T-cell (primary cell): ENCODE measurements at regions not wholly inside any gene's neighbourhood (a gene's known extent, or its start where the extent isn't known, plus 50 kb on each side); places are given as distances from the start of the nearest gene placed in this dataset.

ENCODE experiments used
- ATAC-seq, 4 experiments: fragments of 200-7000 bp in 3 of 4; fragments of 150-1000 bp in 1 of 4; cut with Tn5 transposase; replicated peaks in 1 of 4; 1 replicate in 3 of 4; 2 replicates in 1 of 4; pipeline ENCODE4 v1.10.0; 2021; ENCODE audit warnings: moderate library complexity in 3 of 4, mild to moderate bottlenecking in 2 of 4, moderate number of reproducible peaks in 1 of 4
- CTCF ChIA-PET, 2 donors: fragments of 300-600 bp; sonication (Branson Sonifier 250); formaldehyde crosslinking; loops; one replicate each; lab custom pipeline; 2022; ENCODE audit warnings: antibody characterized with exemption in 2 of 2; lab: Charles Lee
- POLR2A ChIA-PET, 2 donors: fragments of 300-600 bp; sonication (Branson Sonifier 250); formaldehyde crosslinking; loops; one replicate each; lab custom pipeline; 2022; ENCODE audit warnings: antibody characterized with exemption in 2 of 2; lab: Charles Lee
- DNase-seq, 35 experiments: peaks; one replicate each; pipeline versions ENCODE4 v3.0.0 to v3.0.0-alpha.2; 2013 to 2023
- H3K27ac ChIP-seq: one replicate; pipeline ENCODE4 v1.5.1; 2013; ENCODE audit warnings: low read length
- H3K27me3 ChIP-seq, 2 experiments: replicated peaks in 1 of 2; 1 replicate in 1 of 2; 2 replicates in 1 of 2; pipeline versions ENCODE4 v1.6.1 to v1.7.0; 2013; ENCODE audit warnings: low read length in 1 of 2, mixed read lengths in 1 of 2; ENCODE audit not compliant: control insufficient read depth in 2 of 2, insufficient read depth in 2 of 2; ENCODE audit errors: extremely low read depth in 1 of 2
- H3K36me3 ChIP-seq, 2 donors: 1 replicate in 1 of 2; 2 replicates in 1 of 2; pipeline versions ENCODE4 v1.6.1 to v1.7.0; 2013; ENCODE audit warnings: low read length in 1 of 2; ENCODE audit not compliant: control insufficient read depth in 2 of 2, insufficient read depth in 1 of 2; ENCODE audit errors: extremely low read depth in 1 of 2
- H3K4me1 ChIP-seq, 2 experiments: 1 replicate in 1 of 2; 2 replicates in 1 of 2; pipeline versions ENCODE4 v1.6.1 to v1.7.0; 2013; ENCODE audit warnings: low read length in 2 of 2, mixed read lengths in 1 of 2; ENCODE audit not compliant: insufficient read depth in 2 of 2, control insufficient read depth in 1 of 2; ENCODE audit errors: extremely low read depth in 1 of 2
- H3K4me3 ChIP-seq, 2 donors: 1 replicate in 1 of 2; 2 replicates in 1 of 2; pipeline versions ENCODE4 v1.5.1 to v1.7.0; 2013; ENCODE audit warnings: mild to moderate bottlenecking in 2 of 2, low read length in 1 of 2, moderate library complexity in 1 of 2; ENCODE audit not compliant: control insufficient read depth in 1 of 2; ENCODE audit errors: extremely low read depth in 1 of 2
- H3K9me3 ChIP-seq: 2 replicates; pipeline ENCODE4 v1.7.0; 2013
- H3K27ac Mint-ChIP-seq, 2 donors: one replicate each; pipeline ENCODE4 v1.8.0; 2020 to 2021; ENCODE audit warnings: mild to moderate bottlenecking in 2 of 2, mixed read lengths in 2 of 2
- H3K27me3 Mint-ChIP-seq, 2 donors: one replicate each; pipeline ENCODE4 v1.8.0; 2021 to 2022; ENCODE audit warnings: mixed read lengths in 2 of 2
- H3K36me3 Mint-ChIP-seq: one replicate; pipeline ENCODE4 v1.8.0; 2021; ENCODE audit warnings: mixed read lengths
- H3K4me1 Mint-ChIP-seq, 3 donors: one replicate each; pipeline ENCODE4 v1.8.0; 2020 to 2022; ENCODE audit warnings: mixed read lengths in 3 of 3, mild to moderate bottlenecking in 1 of 3
- H3K4me3 Mint-ChIP-seq, 3 donors: one replicate each; pipeline ENCODE4 v1.8.0; 2020 to 2022; ENCODE audit warnings: mild to moderate bottlenecking in 3 of 3, mixed read lengths in 3 of 3, moderate library complexity in 3 of 3
- H3K9me3 Mint-ChIP-seq, 3 donors: one replicate each; pipeline ENCODE4 v1.8.0; 2020 to 2022; ENCODE audit warnings: mixed read lengths in 3 of 3
- WGBS: methylation state at CpG from one replicate; pipeline ENCODE4 v1.1.5; 2013; ENCODE audit warnings: missing lambda C conversion rate; ENCODE audit not compliant: insufficient coverage; 5-methylcytosine and 5-hydroxymethylcytosine counted together

GRCh38 chr7:148489678-148490077 is 100.9 kb upstream of the C7orf33 start:
- POLR2A ChIA-PET = no interaction called here

DNA sequence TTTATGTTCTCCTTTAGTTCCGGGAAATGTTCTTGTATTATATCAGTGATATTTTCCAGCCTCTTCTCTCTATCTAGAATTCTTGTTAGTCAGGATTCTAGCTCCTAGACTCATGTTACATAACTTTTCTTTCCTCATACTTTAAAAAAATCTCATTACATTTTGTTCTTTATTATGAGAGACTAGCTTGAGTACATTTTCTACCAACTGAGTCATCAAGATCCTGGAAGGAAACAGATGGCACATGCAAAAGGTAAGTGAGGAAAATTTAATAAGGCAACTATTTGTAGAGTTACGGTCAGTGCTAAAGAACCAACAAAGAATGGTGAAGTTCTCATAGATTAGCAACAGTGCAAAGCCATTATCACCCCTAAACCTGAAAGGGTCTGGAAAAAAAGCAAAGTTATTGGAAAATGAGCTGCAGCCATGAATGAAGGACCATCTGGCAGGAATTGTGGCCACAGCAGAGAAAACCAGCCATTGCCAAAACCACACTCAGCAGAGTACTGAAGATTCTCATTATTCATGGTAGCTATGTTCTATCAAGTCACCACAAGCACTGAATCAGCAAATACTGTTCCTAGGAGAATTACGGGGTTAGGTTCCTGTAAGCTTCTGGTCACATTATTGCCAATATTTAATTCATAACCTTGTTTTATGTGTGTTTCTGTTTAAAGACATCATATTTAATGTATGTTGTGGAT is 98.3 kb upstream of the C7orf33 start:
- H3K27me3 ChIP-seq = peaks cover 3 to 11% of the 10 kb centered on the region in 2 experiments
- DNase-seq (no peak), ATAC-seq (no peak)
- ChIA-PET CTCF (no interaction called here), POLR2A (no interaction called here)
- peaks cover 0 to 13% (median 0%) of the 10 kb centered on the region in 3 donors for H3K9me3 Mint-ChIP-seq
- peaks cover 21 to 39% of the 10 kb centered on the region in 2 donors for H3K27me3 Mint-ChIP-seq
- no CpG with 5 or more reads among the region's 3 CpGs for WGBS
- H3K4me3 ChIP-seq = no peak overlapping the region
- no peak overlapping the region for H3K27ac ChIP-seq
- no peaks in the 10 kb centered on the region for H3K36me3 Mint-ChIP-seq
- H3K4me3 Mint-ChIP-seq = no peak overlapping the region
- H3K27ac Mint-ChIP-seq = no peak overlapping the region
- H3K4me1 ChIP-seq = no peaks in the 10 kb centered on the region
- no peaks in the 10 kb centered on the region for H3K4me1 Mint-ChIP-seq
- no peaks in the 10 kb centered on the region for H3K36me3 ChIP-seq
- no peaks in the 10 kb centered on the region for H3K9me3 ChIP-seq

More at GRCh38 chr7:148489678-148490077, 100.9 kb upstream of the C7orf33 start:
- Mint-ChIP-seq H3K9me3 (peaks cover 0 to 13% (median 0%) of the 10 kb centered on the region in 3 donors), H3K4me1 (no peaks in the 10 kb centered on the region), H3K27ac (no peak overlapping the region), H3K4me3 (no peak overlapping the region), H3K36me3 (no peaks in the 10 kb centered on the region), H3K27me3 (peaks cover 22 to 38% of the 10 kb centered on the region in 2 donors)
- Histone ChIP-seq H3K27me3 (peaks cover 3 to 12% of the 10 kb centered on the region in 2 experiments), H3K9me3 (no peaks in the 10 kb centered on the region), H3K4me3 (no peak overlapping the region), H3K27ac (no peak overlapping the region), H3K36me3 (no peaks in the 10 kb centered on the region), H3K4me1 (no peaks in the 10 kb centered on the region)
- CTCF ChIA-PET = no interaction called here
- ATAC-seq (no peak), DNase-seq (no peak)
- 92% methylated on average over 3 of the region's 6 CpGs for WGBS

DNA sequence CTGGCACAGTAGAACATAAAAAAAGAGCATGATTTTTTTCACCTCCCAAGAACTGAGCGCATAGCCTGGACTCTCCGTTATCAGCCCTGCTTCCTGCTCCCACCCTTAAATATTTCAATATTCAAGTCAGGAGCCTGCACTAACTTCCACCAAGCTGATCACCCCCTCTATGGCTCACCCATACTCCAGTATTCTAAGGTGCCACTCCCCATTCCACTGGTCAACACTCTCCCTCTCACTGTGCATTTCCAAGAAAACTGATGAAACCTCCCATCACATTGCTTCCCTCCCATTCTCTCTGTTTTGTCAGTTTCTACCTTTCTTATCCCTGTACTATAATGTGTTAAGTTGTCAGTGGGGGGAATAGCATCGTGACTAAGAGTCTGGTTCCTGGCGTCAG is 95.0 kb upstream of the C7orf33 start:
- H3K27me3 Mint-ChIP-seq = peaks cover 16 to 33% of the 10 kb centered on the region in 2 donors
- ChIA-PET POLR2A (no interaction called here), CTCF (interaction anchor here (0.6 to 0.7 kb wide), 2 partner anchors 9 to 230 kb away, joined by 5 to 7 read pairs; no protein-coding TSS in a partner anchor)
- H3K27me3 ChIP-seq = peaks cover 0 to 8% of the 10 kb centered on the region in 2 experiments
- no peaks in the 10 kb centered on the region for H3K9me3 ChIP-seq
- ATAC-seq (no peak), DNase-seq (no peak)
- no peaks in the 10 kb centered on the region for H3K36me3 ChIP-seq
- H3K27ac Mint-ChIP-seq = peak overlapping the region in 1 of 2 donors; percentile 2
- H3K4me1 Mint-ChIP-seq = no peaks in the 10 kb centered on the region
- H3K4me1 ChIP-seq = no peaks in the 10 kb centered on the region
- peaks cover 0 to 13% (median 0%) of the 10 kb centered on the region in 3 donors for H3K9me3 Mint-ChIP-seq
- no peaks in the 10 kb centered on the region for H3K36me3 Mint-ChIP-seq
- no peak overlapping the region for H3K4me3 ChIP-seq
- WGBS = 90% methylated on average over 2 of the region's 4 CpGs
- H3K4me3 Mint-ChIP-seq = no peak overlapping the region
- H3K27ac ChIP-seq = no peak overlapping the region

- no peaks in the 10 kb centered on the region for H3K36me3 ChIP-seq
- Mint-ChIP-seq H3K4me3 (no peak overlapping the region), H3K27ac (no peak overlapping the region), H3K27me3 (peaks cover 15 to 25% of the 10 kb centered on the region in 2 donors), H3K9me3 (no peaks in the 10 kb centered on the region), H3K4me1 (peaks cover 0 to 5% (median 3%) of the 10 kb centered on the region in 3 donors), H3K36me3 (no peaks in the 10 kb centered on the region)
- peaks cover 0 to 14% of the 10 kb centered on the region in 2 experiments for H3K27me3 ChIP-seq
- CTCF ChIA-PET = interaction anchor here (0.5 to 1.0 kb wide), 2 partner anchors 77 to 462 kb away, joined by 3 to 5 read pairs; no protein-coding TSS in a partner anchor
- no peaks in the 10 kb centered on the region for H3K9me3 ChIP-seq
- WGBS = 80% methylated on average over 9 of the region's 9 CpGs
- DNase-seq (no peak), ATAC-seq (no peak)
- POLR2A ChIA-PET = no interaction called here
- no peak overlapping the region for H3K4me3 ChIP-seq
- H3K27ac ChIP-seq = no peak overlapping the region
- no peaks in the 10 kb centered on the region for H3K4me1 ChIP-seq
Observed at GRCh38 chr7:148500978-148501377, 89.6 kb upstream of the C7orf33 start.

DNA sequence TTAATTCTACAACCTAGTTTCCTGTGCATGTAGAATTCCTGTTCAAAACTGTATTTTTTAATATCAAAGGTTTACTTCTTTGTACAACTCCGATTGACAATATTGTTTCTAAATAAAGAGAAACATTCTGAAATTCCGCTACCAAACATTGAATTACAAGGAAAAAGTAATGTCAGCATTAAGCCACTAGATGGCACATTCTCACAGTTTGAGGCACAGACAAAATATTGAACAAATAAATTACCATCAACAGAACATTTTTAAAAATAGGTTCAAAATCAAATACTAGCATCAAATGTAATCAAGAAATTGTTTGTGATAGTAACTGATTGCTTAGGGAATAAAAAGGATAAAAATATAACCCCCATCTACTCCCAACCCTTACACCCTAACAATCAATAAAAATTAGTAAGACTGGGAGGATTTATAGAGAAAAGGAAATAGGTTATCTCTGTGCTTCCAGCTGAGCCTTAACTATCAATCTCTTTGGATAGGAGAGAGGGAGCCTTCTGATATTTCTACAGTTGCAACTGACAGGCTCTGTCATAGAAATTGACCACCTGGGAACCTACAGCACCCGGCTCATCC is 86.6 kb upstream of the C7orf33 start:
- Mint-ChIP-seq H3K4me3 (no peak overlapping the region), H3K27me3 (peaks cover 15 to 25% of the 10 kb centered on the region in 2 donors), H3K27ac (peak overlapping the region in 1 of 2 donors; percentile 5), H3K9me3 (no peaks in the 10 kb centered on the region), H3K36me3 (no peaks in the 10 kb centered on the region), H3K4me1 (peaks cover 5 to 15% (median 6%) of the 10 kb centered on the region in 3 donors)
- CTCF ChIA-PET = interaction anchor here in 1 of 2 donors (1.0 to 1.6 kb wide), 3 partner anchors 459 to 562 kb away, joined by 3 to 6 read pairs (median 5); no protein-coding TSS in a partner anchor
- H3K4me1 ChIP-seq = no peaks in the 10 kb centered on the region
- no peak for ATAC-seq
- WGBS = 60% methylated on average over 2 of the region's 3 CpGs
- no peaks in the 10 kb centered on the region for H3K36me3 ChIP-seq
- no peak overlapping the region for H3K27ac ChIP-seq
- H3K4me3 ChIP-seq = no peak overlapping the region
- H3K27me3 ChIP-seq = peaks cover 0 to 14% of the 10 kb centered on the region in 2 experiments
- H3K9me3 ChIP-seq = no peaks in the 10 kb centered on the region
- POLR2A ChIA-PET = no interaction called here
- peak in 2 of 35 experiments; percentile 10 to 66 for DNase-seq

DNA sequence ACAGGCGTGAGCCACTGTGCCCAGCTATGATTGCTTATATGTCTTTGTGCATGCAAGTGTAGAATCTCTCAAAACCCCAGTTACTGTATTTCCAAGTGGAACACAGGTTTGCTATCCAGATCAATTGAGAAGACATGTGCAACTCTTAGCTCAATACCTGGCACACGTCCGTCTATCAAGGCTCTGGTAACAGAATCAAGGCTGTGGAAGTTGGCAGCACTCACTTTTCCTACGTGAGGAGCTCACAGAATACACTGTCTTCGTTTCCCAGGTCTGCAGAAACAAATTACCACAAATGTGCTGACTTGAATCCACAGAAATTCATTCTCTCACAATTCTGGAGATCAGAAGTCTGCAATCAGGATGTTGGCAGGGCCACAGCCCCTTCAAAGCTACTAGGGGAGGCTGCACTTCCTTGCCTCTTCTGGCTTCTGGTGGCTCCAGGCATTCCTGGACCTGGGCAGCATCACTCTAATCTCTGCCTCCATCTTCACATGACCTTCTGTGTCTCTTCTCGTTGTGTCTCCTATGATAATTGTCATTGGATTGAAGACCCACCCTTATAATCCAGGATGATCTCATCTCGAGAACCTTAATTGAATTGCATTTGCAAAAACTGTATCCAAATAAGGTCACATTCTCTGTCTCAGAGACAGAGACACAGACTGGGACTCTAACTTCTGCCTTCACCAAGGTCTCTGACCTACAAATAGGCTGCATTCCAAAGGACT is 84.8 kb upstream of the C7orf33 start:
- Histone ChIP-seq H3K4me1 (no peaks in the 10 kb centered on the region), H3K4me3 (no peak overlapping the region), H3K27ac (no peak overlapping the region), H3K36me3 (no peaks in the 10 kb centered on the region), H3K27me3 (peaks cover 0 to 14% of the 10 kb centered on the region in 2 experiments), H3K9me3 (no peaks in the 10 kb centered on the region)
- CTCF ChIA-PET = interaction anchor here in 1 of 2 donors (1.4 to 1.6 kb wide), 2 partner anchors 457 to 461 kb away, joined by 5 to 6 read pairs; no protein-coding TSS in a partner anchor
- POLR2A ChIA-PET = no interaction called here
- 93% methylated on average over 7 of the region's 7 CpGs for WGBS
- DNase-seq (no peak), ATAC-seq (no peak)
- Mint-ChIP-seq H3K27ac (no peak overlapping the region), H3K9me3 (no peaks in the 10 kb centered on the region), H3K4me3 (no peak overlapping the region), H3K36me3 (no peaks in the 10 kb centered on the region), H3K27me3 (peaks cover 8 to 16% of the 10 kb centered on the region in 2 donors), H3K4me1 (peaks cover 5 to 15% (median 6%) of the 10 kb centered on the region in 3 donors)
